CD8-positive, alpha-beta memory T cell (primary cell): ENCODE measurements at regions not wholly inside any gene's neighbourhood (a gene's known extent, or its start where the extent isn't known, plus 50 kb on each side); places are given as distances from the start of the nearest gene placed in this dataset.

Experiments used
- CTCF ChIA-PET: fragments of 350-600 bp; sonication (Branson Sonifier 250); formaldehyde crosslinking; loops from one replicate; lab custom pipeline; 2021; ENCODE audit warnings: antibody characterized with exemption; lab: Charles Lee
- POLR2A ChIA-PET: fragments of 350-600 bp; sonication (Branson Sonifier 250); formaldehyde crosslinking; loops from one replicate; lab custom pipeline; 2021; ENCODE audit warnings: antibody characterized with exemption; lab: Charles Lee
- DNase-seq, 5 donors: peaks; one replicate each; pipeline versions ENCODE4 v3.0.0 to v3.0.0-alpha.2; 2020 to 2022; ENCODE audit warnings: mixed read lengths in 1 of 5
- H3K27ac ChIP-seq: one replicate; pipeline ENCODE4 v1.7.0; 2013; ENCODE audit warnings: low read depth, mild to moderate bottlenecking, low read length, moderate library complexity
- H3K27me3 ChIP-seq: 2 replicates; pipeline ENCODE4 v1.7.0; 2013; ENCODE audit warnings: low read length, mild to moderate bottlenecking; ENCODE audit not compliant: insufficient read depth, poor library complexity, severe bottlenecking
- H3K36me3 ChIP-seq: 2 replicates; pipeline ENCODE4 v1.7.0; 2013; ENCODE audit warnings: mild to moderate bottlenecking, low read length, moderate library complexity; ENCODE audit not compliant: insufficient read depth
- H3K4me1 ChIP-seq: 2 replicates; pipeline ENCODE4 v1.7.0; 2013; ENCODE audit warnings: mild to moderate bottlenecking, low read length, moderate library complexity; ENCODE audit not compliant: insufficient read depth
- H3K4me3 ChIP-seq: 2 replicates; pipeline ENCODE4 v1.7.0; 2013; ENCODE audit warnings: mild to moderate bottlenecking, low read length
- H3K9me3 ChIP-seq: 2 replicates; pipeline ENCODE4 v1.7.0; 2013; ENCODE audit warnings: mild to moderate bottlenecking, low read length
- H3K27ac Mint-ChIP-seq, 8 donors: one replicate each; pipeline ENCODE4 v1.8.0; 2020 to 2021; ENCODE audit warnings: mixed read lengths in 8 of 8, mild to moderate bottlenecking in 6 of 8, inconsistent platforms in 3 of 8, moderate library complexity in 3 of 8
- H3K27me3 Mint-ChIP-seq, 2 donors: one replicate each; pipeline ENCODE4 v1.8.0; 2020 to 2021; ENCODE audit warnings: mixed read lengths in 2 of 2, mild to moderate bottlenecking in 1 of 2, moderate library complexity in 1 of 2
- H3K36me3 Mint-ChIP-seq, 3 donors: one replicate each; pipeline ENCODE4 v1.8.0; 2020 to 2021; ENCODE audit warnings: mixed read lengths in 3 of 3, inconsistent platforms in 1 of 3, mild to moderate bottlenecking in 1 of 3
- H3K4me1 Mint-ChIP-seq, 3 donors: one replicate each; pipeline ENCODE4 v1.8.0; 2020 to 2021; ENCODE audit warnings: mixed read lengths in 3 of 3, inconsistent platforms in 1 of 3, mild to moderate bottlenecking in 1 of 3
- H3K4me3 Mint-ChIP-seq, 7 donors: one replicate each; pipeline ENCODE4 v1.8.0; 2020 to 2021; ENCODE audit warnings: mixed read lengths in 7 of 7, mild to moderate bottlenecking in 6 of 7, moderate library complexity in 4 of 7, inconsistent platforms in 2 of 7
- H3K9me3 Mint-ChIP-seq, 5 donors: one replicate each; pipeline ENCODE4 v1.8.0; 2020 to 2022; ENCODE audit warnings: mixed read lengths in 5 of 5, mild to moderate bottlenecking in 3 of 5, moderate library complexity in 2 of 5, inconsistent platforms in 1 of 5

DNA sequence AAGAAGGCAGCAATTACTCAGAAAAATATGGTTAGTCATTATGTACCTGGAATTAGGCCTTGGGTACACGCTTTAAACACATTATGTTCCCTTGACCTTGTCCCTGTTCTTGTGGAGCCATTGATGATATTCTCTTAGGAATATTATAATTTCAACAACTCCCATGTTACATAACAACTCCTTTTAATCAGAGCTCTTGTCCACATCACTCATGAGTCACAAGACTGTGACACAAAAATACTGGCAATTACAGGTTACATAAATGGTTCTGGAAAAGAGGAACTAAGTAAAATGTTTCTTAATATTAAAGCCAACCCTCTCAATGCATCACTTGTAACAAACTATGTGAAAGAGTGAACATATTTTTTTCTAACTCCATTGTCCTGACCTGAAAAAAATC lies 143.8 kb upstream of the PCLO start:
- Histone ChIP-seq H3K27ac (no peak overlapping the region), H3K4me1 (no peaks in the 10 kb centered on the region), H3K27me3 (no peaks in the 10 kb centered on the region), H3K36me3 (no peaks in the 10 kb centered on the region), H3K9me3 (no peaks in the 10 kb centered on the region), H3K4me3 (no peak overlapping the region)
- H3K27me3 Mint-ChIP-seq = no peaks in the 10 kb centered on the region
- H3K4me1 Mint-ChIP-seq = no peaks in the 10 kb centered on the region
- H3K9me3 Mint-ChIP-seq = peaks cover 5 to 31% (median 8%) of the 10 kb centered on the region in 5 donors
- ChIA-PET POLR2A (no interaction called here), CTCF (no interaction called here)
- DNase-seq = no peak
- H3K36me3 Mint-ChIP-seq = peaks cover 0 to 1% (median 0%) of the 10 kb centered on the region in 3 donors
- no peak overlapping the region for H3K4me3 Mint-ChIP-seq
- H3K27ac Mint-ChIP-seq = no peak overlapping the region

DNA sequence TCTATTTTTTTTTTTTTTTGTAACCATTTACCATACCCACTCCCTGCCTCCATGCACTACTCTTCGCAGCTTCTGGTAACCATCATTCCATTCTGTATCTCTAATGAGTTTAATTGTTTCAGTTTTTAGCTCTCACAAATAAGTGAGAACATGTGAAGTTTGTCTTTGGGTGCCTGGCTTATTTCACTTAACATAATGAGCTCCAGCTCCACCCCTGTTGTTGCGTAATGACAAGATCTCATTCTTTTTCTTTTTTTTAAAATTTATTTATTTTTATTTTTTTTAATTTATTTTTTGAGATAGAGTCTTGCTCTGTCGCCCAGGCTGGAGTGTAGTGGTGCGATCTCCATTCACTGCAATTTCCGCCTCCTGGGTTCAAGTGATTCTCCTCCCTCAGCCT lies 142.3 kb upstream of the PCLO start:
- Histone ChIP-seq H3K27me3 (no peaks in the 10 kb centered on the region), H3K4me3 (no peak overlapping the region), H3K27ac (no peak overlapping the region), H3K4me1 (no peaks in the 10 kb centered on the region), H3K36me3 (no peaks in the 10 kb centered on the region), H3K9me3 (no peaks in the 10 kb centered on the region)
- ChIA-PET CTCF (no interaction called here), POLR2A (no interaction called here)
- Mint-ChIP-seq H3K9me3 (peaks cover 5 to 39% (median 8%) of the 10 kb centered on the region in 5 donors), H3K4me3 (no peak overlapping the region), H3K27ac (no peak overlapping the region), H3K4me1 (no peaks in the 10 kb centered on the region), H3K27me3 (no peaks in the 10 kb centered on the region), H3K36me3 (peaks cover 0 to 1% (median 0%) of the 10 kb centered on the region in 3 donors)
- DNase-seq = no peak

DNA sequence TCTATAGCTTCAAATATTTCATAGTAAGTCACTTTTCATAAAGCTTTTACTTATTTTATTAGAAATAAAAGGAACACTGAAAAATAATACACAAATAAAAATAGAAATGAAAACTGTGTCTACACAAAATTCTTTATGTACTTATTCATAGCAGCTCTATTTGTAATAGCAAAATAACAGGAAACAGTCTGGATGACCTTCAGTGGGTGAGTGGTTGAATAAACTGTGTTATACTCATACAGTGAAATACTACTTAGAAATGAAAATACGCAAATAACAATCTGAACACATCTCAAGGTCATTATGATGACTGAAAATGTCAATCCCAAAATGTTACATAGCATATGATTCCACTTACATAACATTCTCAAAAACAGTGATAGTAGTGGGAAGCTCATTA lies 138.7 kb upstream of the PCLO start:
- H3K36me3 ChIP-seq = no peaks in the 10 kb centered on the region
- no peak overlapping the region for H3K27ac Mint-ChIP-seq
- no peaks in the 10 kb centered on the region for H3K4me1 ChIP-seq
- no peaks in the 10 kb centered on the region for H3K27me3 Mint-ChIP-seq
- peaks cover 0 to 1% (median 0%) of the 10 kb centered on the region in 3 donors for H3K36me3 Mint-ChIP-seq
- no peak overlapping the region for H3K27ac ChIP-seq
- POLR2A ChIA-PET = no interaction called here
- no peaks in the 10 kb centered on the region for H3K27me3 ChIP-seq
- H3K9me3 Mint-ChIP-seq = peaks cover 5 to 28% (median 10%) of the 10 kb centered on the region in 5 donors
- H3K4me1 Mint-ChIP-seq = no peaks in the 10 kb centered on the region
- no peak overlapping the region for H3K4me3 ChIP-seq
- H3K4me3 Mint-ChIP-seq = no peak overlapping the region
- H3K9me3 ChIP-seq = no peaks in the 10 kb centered on the region
- DNase-seq = no peak
- CTCF ChIA-PET = no interaction called here

DNA sequence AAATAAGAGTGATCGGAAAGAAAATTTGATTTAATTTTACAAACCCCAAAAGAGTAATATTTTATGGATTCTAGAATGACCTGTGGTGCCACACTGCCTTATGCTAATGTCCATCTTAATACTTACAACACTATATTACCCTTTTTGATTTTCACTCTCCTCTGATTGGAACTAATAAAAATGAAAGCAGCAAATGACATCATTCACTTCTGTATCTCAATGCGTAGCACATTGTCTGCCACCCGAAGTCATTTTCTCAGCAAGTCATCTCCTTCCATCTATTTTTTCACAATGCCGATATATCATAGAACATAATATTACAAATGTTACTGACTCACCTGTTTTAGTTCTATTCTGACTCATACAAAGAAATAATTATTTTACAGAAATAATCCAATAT lies 127.5 kb upstream of the PCLO start:
- no peaks in the 10 kb centered on the region for H3K27me3 ChIP-seq
- H3K27ac Mint-ChIP-seq = no peak overlapping the region
- H3K36me3 Mint-ChIP-seq = no peaks in the 10 kb centered on the region
- no peaks in the 10 kb centered on the region for H3K4me1 ChIP-seq
- no peak overlapping the region for H3K4me3 ChIP-seq
- no peaks in the 10 kb centered on the region for H3K9me3 ChIP-seq
- CTCF ChIA-PET = no interaction called here
- no peak for DNase-seq
- H3K9me3 Mint-ChIP-seq = peaks cover 0 to 28% (median 8%) of the 10 kb centered on the region in 5 donors
- no peaks in the 10 kb centered on the region for H3K27me3 Mint-ChIP-seq
- H3K4me3 Mint-ChIP-seq = no peak overlapping the region
- no peak overlapping the region for H3K27ac ChIP-seq
- H3K4me1 Mint-ChIP-seq = no peaks in the 10 kb centered on the region
- H3K36me3 ChIP-seq = no peaks in the 10 kb centered on the region
- POLR2A ChIA-PET = no interaction called here

DNA sequence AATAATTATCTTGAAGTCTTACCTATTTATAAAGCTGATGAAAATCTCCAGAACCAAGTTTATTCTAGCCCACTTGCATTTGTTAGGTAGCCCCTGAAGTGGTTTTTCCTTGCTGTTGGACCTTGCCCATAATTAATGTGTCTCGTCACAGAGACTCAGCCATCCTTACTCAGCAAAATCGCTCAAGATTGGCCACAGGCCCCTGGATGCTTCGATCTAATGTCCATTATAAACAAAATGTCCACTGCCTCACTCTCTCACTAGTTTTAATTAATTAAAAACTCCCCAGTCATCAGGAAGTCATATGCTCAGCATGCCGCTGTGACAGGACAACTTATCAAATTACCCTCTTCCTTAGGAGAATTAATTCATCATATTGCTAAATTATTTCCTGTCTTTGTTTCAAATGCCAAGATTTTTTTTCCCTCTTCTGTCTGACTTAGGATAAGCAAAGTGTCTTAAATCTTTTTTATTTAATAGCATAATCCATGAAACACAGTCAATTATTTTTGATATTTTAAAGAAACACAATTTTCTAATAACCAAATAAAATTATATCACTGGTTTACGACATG lies 126.8 kb upstream of the PCLO start:
- H3K27ac Mint-ChIP-seq = no peak overlapping the region

DNA sequence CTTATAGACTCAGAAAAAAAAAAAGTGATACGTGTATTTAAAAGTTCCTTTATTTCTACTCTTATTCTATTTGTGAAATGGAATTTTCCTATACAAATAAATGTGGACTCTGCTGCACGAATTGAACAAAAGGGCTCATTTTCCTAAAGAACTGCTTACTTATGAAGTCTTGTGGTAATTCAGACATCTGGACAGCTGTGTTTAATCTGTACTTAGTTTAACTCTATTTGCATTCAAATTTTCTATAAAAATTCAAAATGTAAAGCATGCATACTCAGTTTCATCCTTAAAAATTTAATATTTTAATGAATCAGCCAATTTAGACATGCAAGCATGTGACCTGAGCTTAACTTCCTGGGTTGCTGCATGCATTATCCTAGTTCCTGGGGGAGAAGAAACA lies 118.0 kb upstream of the PCLO start:
- Histone ChIP-seq H3K27ac (no peak overlapping the region), H3K27me3 (no peaks in the 10 kb centered on the region), H3K36me3 (no peaks in the 10 kb centered on the region), H3K4me3 (no peak overlapping the region), H3K9me3 (no peaks in the 10 kb centered on the region), H3K4me1 (no peaks in the 10 kb centered on the region)
- CTCF ChIA-PET = no interaction called here
- Mint-ChIP-seq H3K27ac (no peak overlapping the region), H3K27me3 (no peaks in the 10 kb centered on the region), H3K4me1 (no peaks in the 10 kb centered on the region), H3K4me3 (no peak overlapping the region), H3K36me3 (no peaks in the 10 kb centered on the region), H3K9me3 (peaks cover 5 to 36% (median 10%) of the 10 kb centered on the region in 5 donors)
- DNase-seq = no peak
- POLR2A ChIA-PET = no interaction called here

More for the DNA sequence above, 126.8 kb upstream of the PCLO start:
- no peaks in the 10 kb centered on the region for H3K27me3 Mint-ChIP-seq
- Histone ChIP-seq H3K36me3 (no peaks in the 10 kb centered on the region), H3K4me3 (no peak overlapping the region), H3K9me3 (no peaks in the 10 kb centered on the region), H3K27ac (no peak overlapping the region), H3K4me1 (no peaks in the 10 kb centered on the region), H3K27me3 (no peaks in the 10 kb centered on the region)
- peaks cover 0 to 28% (median 8%) of the 10 kb centered on the region in 5 donors for H3K9me3 Mint-ChIP-seq
- CTCF ChIA-PET = no interaction called here
- no peaks in the 10 kb centered on the region for H3K4me1 Mint-ChIP-seq
- H3K4me3 Mint-ChIP-seq = no peak overlapping the region
- no peak for DNase-seq
- POLR2A ChIA-PET = no interaction called here
- no peaks in the 10 kb centered on the region for H3K36me3 Mint-ChIP-seq

DNA sequence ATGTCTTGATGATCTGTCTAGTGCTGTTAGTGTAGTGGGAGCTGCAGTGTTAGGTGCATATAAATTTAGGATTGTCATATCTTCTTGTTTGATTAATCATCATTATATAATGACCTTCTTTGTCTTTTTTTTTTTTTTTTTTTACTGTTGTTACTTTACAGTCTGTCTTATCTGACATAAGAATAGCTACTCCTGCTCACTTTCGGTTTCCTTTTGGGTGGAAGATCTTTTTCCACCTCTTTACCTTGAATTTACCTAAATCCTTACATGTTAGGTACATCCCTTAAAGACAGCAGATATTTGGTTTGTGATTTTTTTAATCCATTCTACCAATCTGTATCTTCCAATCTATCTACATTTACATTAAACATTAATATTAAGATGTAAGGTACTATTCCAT lies 113.6 kb upstream of the PCLO start:
- Mint-ChIP-seq H3K27ac (no peak overlapping the region), H3K36me3 (no peaks in the 10 kb centered on the region), H3K9me3 (peaks cover 0 to 43% (median 10%) of the 10 kb centered on the region in 5 donors), H3K4me3 (no peak overlapping the region), H3K4me1 (no peaks in the 10 kb centered on the region), H3K27me3 (no peaks in the 10 kb centered on the region)
- ChIA-PET CTCF (no interaction called here), POLR2A (interaction anchor here (0.6 kb wide), 1 partner anchor 40 kb away, joined by 3 read pairs; no protein-coding TSS in a partner anchor)
- Histone ChIP-seq H3K4me3 (no peak overlapping the region), H3K36me3 (no peaks in the 10 kb centered on the region), H3K27me3 (no peaks in the 10 kb centered on the region), H3K9me3 (no peaks in the 10 kb centered on the region), H3K27ac (no peak overlapping the region), H3K4me1 (no peaks in the 10 kb centered on the region)
- DNase-seq = no peak

DNA sequence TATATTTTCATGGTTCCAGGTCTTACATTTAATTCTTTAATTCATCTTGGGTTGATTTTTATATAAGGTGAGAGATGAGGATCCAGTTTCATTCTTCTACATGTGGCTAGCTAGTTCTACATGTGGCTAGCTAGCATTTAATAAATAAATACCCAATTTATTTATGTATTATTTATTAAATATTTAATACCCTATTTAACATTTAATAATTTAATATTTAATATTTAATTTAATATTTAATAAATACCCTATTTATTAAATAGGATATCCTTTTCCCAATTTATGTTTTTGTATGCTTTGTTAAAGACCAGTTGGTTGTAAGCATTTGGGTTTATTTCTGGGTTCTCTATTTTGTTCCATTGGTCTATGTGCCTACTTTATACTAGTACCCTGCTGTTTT lies 111.0 kb upstream of the PCLO start:
- Mint-ChIP-seq H3K4me3 (no peak overlapping the region), H3K27ac (no peak overlapping the region), H3K36me3 (no peaks in the 10 kb centered on the region), H3K27me3 (no peaks in the 10 kb centered on the region), H3K9me3 (peaks cover 1 to 51% (median 7%) of the 10 kb centered on the region in 5 donors), H3K4me1 (no peaks in the 10 kb centered on the region)
- H3K36me3 ChIP-seq = no peaks in the 10 kb centered on the region
- H3K4me1 ChIP-seq = no peaks in the 10 kb centered on the region
- no peaks in the 10 kb centered on the region for H3K9me3 ChIP-seq
- H3K4me3 ChIP-seq = no peak overlapping the region
- no peak overlapping the region for H3K27ac ChIP-seq
- POLR2A ChIA-PET = no interaction called here
- CTCF ChIA-PET = no interaction called here
- H3K27me3 ChIP-seq = no peaks in the 10 kb centered on the region
- DNase-seq = no peak
